HepG2 (cell line): ENCODE measurements at regions not wholly inside any gene's neighbourhood (a gene's known extent, or its start where the extent isn't known, plus 50 kb on each side); places are given as distances from the start of the nearest gene placed in this dataset.

ENCODE experiments used
- ATAC-seq: fragments of 200-7000 bp; cut with Tn5 transposase; 3 replicates; pipeline ENCODE4 v1.9.1; 2020; ENCODE audit warnings: mild to moderate bottlenecking, moderate library complexity
- BruUV-seq: library from RNA; stranded (reverse); fragments of 400-500 nt; replicated peaks from 2 replicates; lab custom pipeline; 2021; lab: Mats Ljungman, UMichigan
- CTCF ChIA-PET: fragments of 300-600 bp; formaldehyde crosslinking; extraction: SDS; loops from one replicate; lab custom pipeline; 2021; ENCODE audit warnings: low total read pairs, inconsistent platforms, low intra/inter-chr PET ratio; lab: Yijun Ruan, JAX
- POLR2A ChIA-PET: fragments of 350-600 bp; sonication (Branson Sonifier 250); formaldehyde crosslinking; loops from one replicate; lab custom pipeline; 2020; ENCODE audit warnings: antibody characterized with exemption, inconsistent platforms; lab: Yijun Ruan, JAX
- DNase-seq: peaks from one replicate; pipeline ENCODE4 v3.0.0-alpha.2; 2015; ENCODE audit warnings: low spot score
- FAIRE-seq: peaks from 3 replicates; lab custom pipeline; 2011; peaks lifted over from hg19 to GRCh38; lab: Jason Lieb, UNC
- H2AFZ ChIP-seq: one replicate; pipeline ENCODE4 v1.6.1; 2011; ENCODE audit warnings: low read length, inconsistent platforms
- H3K27ac ChIP-seq: fragments of 300-600 bp; 3 replicates; pipeline ENCODE4 v1.8.0; 2011; ENCODE audit warnings: mixed run types, mild to moderate bottlenecking, mixed read lengths, low read length, inconsistent platforms; ENCODE audit not compliant: insufficient read depth; ENCODE audit errors: extremely low read length
- H3K27me3 ChIP-seq, 2 experiments: fragments of 200-600 bp in 1 of 2; 2 replicates in 1 of 2; 3 replicates in 1 of 2; pipeline versions ENCODE4 v1.6.0 to v1.8.0; 2011; ENCODE audit warnings: low read length in 2 of 2, mild to moderate bottlenecking in 2 of 2, moderate library complexity in 2 of 2, inconsistent platforms in 1 of 2; ENCODE audit not compliant: insufficient read depth in 2 of 2, control insufficient read depth in 1 of 2
- H3K36me3 ChIP-seq, 2 experiments: fragments of 200-600 bp in 1 of 2; replicated peaks in 1 of 2; 2 replicates in 1 of 2; 3 replicates in 1 of 2; pipeline versions ENCODE4 v1.5.1 to v1.8.0; 2011; ENCODE audit warnings: low read length in 2 of 2, inconsistent platforms in 1 of 2; ENCODE audit not compliant: insufficient read depth in 2 of 2, control insufficient read depth in 1 of 2
- H3K4me1 ChIP-seq: 2 replicates; pipeline ENCODE4 v1.5.1; 2012; ENCODE audit warnings: low read length, inconsistent platforms; ENCODE audit not compliant: insufficient read depth
- H3K4me2 ChIP-seq: 2 replicates; pipeline ENCODE4 v1.6.0; 2011; ENCODE audit warnings: low read depth, low read length, inconsistent platforms
- H3K4me3 ChIP-seq, 3 experiments: fragments of 200-600 bp in 1 of 3; sonication (generic), shearing (Covaris generic) in 1 of 3; replicated peaks in 1 of 3; 2 replicates each; pipeline ENCODE4 v1.5.1; 2011 to 2016; ENCODE audit warnings: low read length in 3 of 3, inconsistent platforms in 2 of 3, low read depth in 2 of 3, mild to moderate bottlenecking in 2 of 3, control low read depth in 1 of 3, mixed read lengths in 1 of 3; ENCODE audit not compliant: insufficient read depth in 1 of 3
- H3K79me2 ChIP-seq: one replicate; pipeline ENCODE4 v1.6.1; 2011; ENCODE audit warnings: low read length, inconsistent platforms; ENCODE audit not compliant: insufficient read depth
- H3K9ac ChIP-seq: 2 replicates; pipeline ENCODE4 v1.6.0; 2011; ENCODE audit warnings: mild to moderate bottlenecking, low read depth, low read length, inconsistent platforms; ENCODE audit not compliant: insufficient read depth
- H3K9me3 ChIP-seq: 2 replicates; pipeline ENCODE4 v1.5.1; 2012; ENCODE audit warnings: mild to moderate bottlenecking, low read length
- H4K20me1 ChIP-seq: 2 replicates; pipeline ENCODE4 v1.6.0; 2011; ENCODE audit warnings: inconsistent platforms, mild to moderate bottlenecking, low read length, moderate library complexity; ENCODE audit not compliant: insufficient read depth
- ASH2L ChIP-seq: fragments of 300-600, 200-600 bp; sonication (generic); IDR thresholded peaks from 2 replicates; pipeline ENCODE4 v1.7.0; 2017; ENCODE audit warnings: low read depth, mild to moderate bottlenecking, moderate library complexity, mixed read lengths, low read length; ENCODE audit not compliant: insufficient read length
- EED ChIP-seq: sonication (generic); formaldehyde crosslinking; IDR thresholded peaks from 2 replicates; pipeline ENCODE4 v1.5.0; 2020; ENCODE audit warnings: mild to moderate bottlenecking, missing genetic modification reagents
- FOXJ3 ChIP-seq: sonication (generic); formaldehyde crosslinking; IDR thresholded peaks from 2 replicates; pipeline ENCODE4 v1.4.0; 2020; ENCODE audit warnings: missing genetic modification reagents, mild to moderate bottlenecking, borderline replicate concordance
- SNAPC2 ChIP-seq: sonication (generic); formaldehyde crosslinking; IDR thresholded peaks from 2 replicates; pipeline ENCODE4 v1.8.1; 2022; ENCODE audit warnings: mild to moderate bottlenecking, missing genetic modification reagents
- SRY ChIP-seq: sonication (generic); formaldehyde crosslinking; IDR thresholded peaks from 2 replicates; pipeline ENCODE4 v1.8.0; 2022; ENCODE audit warnings: mild to moderate bottlenecking, missing genetic modification reagents
- ZNF672 ChIP-seq: sonication (generic); formaldehyde crosslinking; IDR thresholded peaks from 2 replicates; pipeline ENCODE4 v1.8.1; 2022; ENCODE audit warnings: missing genetic modification reagents
- ZNF792 ChIP-seq: IDR thresholded peaks from 2 replicates; pipeline ENCODE4 v1.6.1; 2016
- ZNF850 ChIP-seq: sonication (generic); formaldehyde crosslinking; conservative IDR thresholded peaks from 2 replicates; pipeline ENCODE4 v1.9.0; 2021; ENCODE audit warnings: mild to moderate bottlenecking, missing genetic modification reagents
- WGBS: methylation state at CpG from one replicate; pipeline ENCODE4 v1.1.6; 2017; ENCODE audit warnings: low lambda C conversion rate; 5-methylcytosine and 5-hydroxymethylcytosine counted together
- in situ Hi-C: cut with HindIII; loops from 2 replicates; pipeline ENCODE4 v1.10.0; 2017; ENCODE audit warnings: low pct_unique_long_range_greater_than_20kb; ENCODE audit not compliant: extremely low pct_ligation_motif_present
- intact Hi-C: fragments of 100-400 bp; cut with micrococcal nuclease; formaldehyde crosslinking; loops from one replicate; pipeline ENCODE4 v1.10.0; 2022; ENCODE audit not compliant: unreplicated experiment
- TF ChIP-seq, protein P1 (sequence below): sonication (generic); formaldehyde crosslinking; IDR thresholded peaks from 2 replicates; pipeline ENCODE4 v1.5.0; 2020; ENCODE audit warnings: mild to moderate bottlenecking, missing genetic modification reagents, borderline replicate concordance
- TF ChIP-seq, protein P2 (sequence below): IDR thresholded peaks from 2 replicates; pipeline ENCODE4 v1.6.1; 2016; ENCODE audit warnings: mild to moderate bottlenecking
- TF ChIP-seq, protein P3 (sequence below): sonication (generic); formaldehyde crosslinking; IDR thresholded peaks from 2 replicates; pipeline ENCODE4 v1.5.0; 2020; ENCODE audit warnings: mild to moderate bottlenecking, missing genetic modification reagents
- TF ChIP-seq, protein P4 (sequence below): sonication (generic); formaldehyde crosslinking; IDR thresholded peaks from 2 replicates; pipeline ENCODE4 v1.4.0; 2020; ENCODE audit warnings: missing genetic modification reagents, low read depth, mild to moderate bottlenecking, borderline replicate concordance

DNA sequence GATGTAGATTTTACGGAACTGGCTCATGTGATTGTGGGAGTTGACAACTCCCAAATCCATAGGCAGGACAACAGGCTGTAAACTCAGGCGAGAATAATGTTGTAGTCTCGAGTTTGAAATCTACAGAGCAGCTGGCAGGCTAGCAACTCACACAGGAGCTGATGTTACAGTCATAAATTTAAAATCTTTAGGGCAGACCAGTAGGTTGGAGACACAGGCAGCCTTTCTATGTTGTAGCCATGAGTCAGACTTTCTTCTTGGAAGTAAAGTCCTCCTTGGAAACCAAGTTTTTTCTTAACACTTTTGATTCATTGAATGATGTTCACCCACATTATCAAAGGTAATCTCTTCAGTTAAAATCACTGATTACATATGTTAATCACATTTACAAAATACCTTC lies 89.1 kb upstream of the ALCAM start:
- Histone ChIP-seq H3K36me3 (no peaks in the 10 kb centered on the region), H3K79me2 (no peaks in the 10 kb centered on the region), H3K4me3 (no peak overlapping the region), H3K9ac (no peak overlapping the region), H3K9me3 (no peaks in the 10 kb centered on the region), H2AFZ (no peak overlapping the region), H3K27me3 (0 out of 5 replicates have a peak, but pooled peaks cover 0 to 1% of the 10 kb centered on the region in 2 experiments), H4K20me1 (no peaks in the 10 kb centered on the region), H3K4me1 (no peaks in the 10 kb centered on the region)
- ATAC-seq (no peak), DNase-seq (no peak)
- BruUV-seq, result no TSS peak
- in situ Hi-C loops, result no loop called here
- TF ChIP-seq ASH2L (no peak), SNAPC2 (CRISPR knock-in tag) (no peak), ZNF850 (CRISPR knock-in tag) (no peak), EED (CRISPR knock-in tag) (no peak), ZNF672 (no peak), FOXJ3 (no peak), ZNF792 (no peak), SRY (CRISPR knock-in tag) (no peak)
- TF ChIP-seq, protein P1, sequence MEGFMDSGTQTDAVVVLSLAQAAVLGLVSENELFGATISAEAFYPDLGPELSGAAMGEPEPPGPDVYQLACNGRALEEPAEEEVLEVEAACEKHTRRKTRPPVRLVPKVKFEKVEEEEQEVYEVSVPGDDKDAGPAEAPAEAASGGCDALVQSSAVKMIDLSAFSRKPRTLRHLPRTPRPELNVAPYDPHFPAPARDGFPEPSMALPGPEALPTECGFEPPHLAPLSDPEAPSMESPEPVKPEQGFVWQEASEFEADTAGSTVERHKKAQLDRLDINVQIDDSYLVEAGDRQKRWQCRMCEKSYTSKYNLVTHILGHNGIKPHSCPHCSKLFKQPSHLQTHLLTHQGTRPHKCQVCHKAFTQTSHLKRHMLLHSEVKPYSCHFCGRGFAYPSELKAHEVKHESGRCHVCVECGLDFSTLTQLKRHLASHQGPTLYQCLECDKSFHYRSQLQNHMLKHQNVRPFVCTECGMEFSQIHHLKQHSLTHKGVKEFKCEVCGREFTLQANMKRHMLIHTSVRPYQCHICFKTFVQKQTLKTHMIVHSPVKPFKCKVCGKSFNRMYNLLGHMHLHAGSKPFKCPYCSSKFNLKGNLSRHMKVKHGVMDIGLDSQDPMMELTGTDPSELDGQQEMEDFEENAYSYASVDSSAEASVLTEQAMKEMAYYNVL (CRISPR knock-in tag), result no peak
- TF ChIP-seq, protein P2, sequence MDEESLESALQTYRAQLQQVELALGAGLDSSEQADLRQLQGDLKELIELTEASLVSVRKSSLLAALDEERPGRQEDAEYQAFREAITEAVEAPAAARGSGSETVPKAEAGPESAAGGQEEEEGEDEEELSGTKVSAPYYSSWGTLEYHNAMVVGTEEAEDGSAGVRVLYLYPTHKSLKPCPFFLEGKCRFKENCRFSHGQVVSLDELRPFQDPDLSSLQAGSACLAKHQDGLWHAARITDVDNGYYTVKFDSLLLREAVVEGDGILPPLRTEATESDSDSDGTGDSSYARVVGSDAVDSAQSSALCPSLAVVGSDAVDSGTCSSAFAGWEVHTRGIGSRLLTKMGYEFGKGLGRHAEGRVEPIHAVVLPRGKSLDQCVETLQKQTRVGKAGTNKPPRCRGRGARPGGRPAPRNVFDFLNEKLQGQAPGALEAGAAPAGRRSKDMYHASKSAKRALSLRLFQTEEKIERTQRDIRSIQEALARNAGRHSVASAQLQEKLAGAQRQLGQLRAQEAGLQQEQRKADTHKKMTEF, result no peak
- TF ChIP-seq, protein P3, sequence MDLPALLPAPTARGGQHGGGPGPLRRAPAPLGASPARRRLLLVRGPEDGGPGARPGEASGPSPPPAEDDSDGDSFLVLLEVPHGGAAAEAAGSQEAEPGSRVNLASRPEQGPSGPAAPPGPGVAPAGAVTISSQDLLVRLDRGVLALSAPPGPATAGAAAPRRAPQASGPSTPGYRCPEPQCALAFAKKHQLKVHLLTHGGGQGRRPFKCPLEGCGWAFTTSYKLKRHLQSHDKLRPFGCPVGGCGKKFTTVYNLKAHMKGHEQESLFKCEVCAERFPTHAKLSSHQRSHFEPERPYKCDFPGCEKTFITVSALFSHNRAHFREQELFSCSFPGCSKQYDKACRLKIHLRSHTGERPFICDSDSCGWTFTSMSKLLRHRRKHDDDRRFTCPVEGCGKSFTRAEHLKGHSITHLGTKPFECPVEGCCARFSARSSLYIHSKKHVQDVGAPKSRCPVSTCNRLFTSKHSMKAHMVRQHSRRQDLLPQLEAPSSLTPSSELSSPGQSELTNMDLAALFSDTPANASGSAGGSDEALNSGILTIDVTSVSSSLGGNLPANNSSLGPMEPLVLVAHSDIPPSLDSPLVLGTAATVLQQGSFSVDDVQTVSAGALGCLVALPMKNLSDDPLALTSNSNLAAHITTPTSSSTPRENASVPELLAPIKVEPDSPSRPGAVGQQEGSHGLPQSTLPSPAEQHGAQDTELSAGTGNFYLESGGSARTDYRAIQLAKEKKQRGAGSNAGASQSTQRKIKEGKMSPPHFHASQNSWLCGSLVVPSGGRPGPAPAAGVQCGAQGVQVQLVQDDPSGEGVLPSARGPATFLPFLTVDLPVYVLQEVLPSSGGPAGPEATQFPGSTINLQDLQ, result no peak
- TF ChIP-seq, protein P4, sequence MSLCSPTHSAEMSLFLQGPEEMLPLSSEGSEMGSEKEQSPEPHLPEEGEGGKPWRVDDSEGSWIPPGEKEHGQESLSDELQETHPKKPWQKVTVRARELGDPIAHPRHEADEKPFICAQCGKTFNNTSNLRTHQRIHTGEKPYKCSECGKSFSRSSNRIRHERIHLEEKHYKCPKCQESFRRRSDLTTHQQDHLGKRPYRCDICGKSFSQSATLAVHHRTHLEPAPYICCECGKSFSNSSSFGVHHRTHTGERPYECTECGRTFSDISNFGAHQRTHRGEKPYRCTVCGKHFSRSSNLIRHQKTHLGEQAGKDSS (CRISPR knock-in tag), result no peak
- TF ChIP-seq, all 625 proteins: peak for 0
- no peak for FAIRE-seq
- Histone ChIP-seq H3K27ac (no peak overlapping the region), H3K4me2 (no peak overlapping the region)
- POLR2A ChIA-PET, result no interaction called here
- WGBS, result 1% methylated on average over 3 of the region's 3 CpGs
- CTCF ChIA-PET, result no interaction called here
- intact Hi-C loops, result no loop called here
